Progenitor cell of endocrine pancreas (in vitro differentiated cells): ENCODE measurements at regions not wholly inside any gene's neighbourhood (a gene's known extent, or its start where the extent isn't known, plus 50 kb on each side); places are given as distances from the start of the nearest gene placed in this dataset.

Experiments
- DNase-seq: peaks from one replicate; pipeline ENCODE4 v3.0.0; 2021; ENCODE audit warnings: low spot score; ENCODE audit not compliant: unreplicated experiment
- H3K27ac Mint-ChIP-seq: 2 replicates; pipeline ENCODE4 v1.8.0; 2021; ENCODE audit warnings: mild to moderate bottlenecking, moderate library complexity, mixed read lengths
- H3K27me3 Mint-ChIP-seq: 2 replicates; pipeline ENCODE4 v1.8.0; 2021; ENCODE audit warnings: mixed read lengths
- H3K36me3 Mint-ChIP-seq: 2 replicates; pipeline ENCODE4 v1.8.0; 2022; ENCODE audit warnings: mixed read lengths; ENCODE audit not compliant: insufficient read depth
- H3K4me1 Mint-ChIP-seq: 2 replicates; pipeline ENCODE4 v1.8.0; 2021; ENCODE audit warnings: low read depth, mixed read lengths
- H3K4me3 Mint-ChIP-seq: 2 replicates; pipeline ENCODE4 v1.8.0; 2021; ENCODE audit warnings: low read depth, mild to moderate bottlenecking, moderate library complexity, mixed read lengths
- H3K9me3 Mint-ChIP-seq: 2 replicates; pipeline ENCODE4 v1.8.0; 2021; ENCODE audit warnings: low read depth, mixed read lengths
- TF ChIP-seq, protein P1 (sequence below): fragments of 200-600 bp; sonication (generic); IDR thresholded peaks from one replicate; pipeline ENCODE4 v1.5.0; 2021; ENCODE audit warnings: antibody characterized with exemption, mild to moderate bottlenecking; ENCODE audit not compliant: unreplicated experiment

GRCh38 chr3:176661432-176661964 is 535.8 kb downstream of the TBL1XR1 start:
- no peaks in the 10 kb centered on the region for H3K27me3 Mint-ChIP-seq
- no peaks in the 10 kb centered on the region for H3K9me3 Mint-ChIP-seq
- H3K4me1 Mint-ChIP-seq: peaks cover 17% of the 10 kb centered on the region
- no peak overlapping the region for H3K27ac Mint-ChIP-seq
- no peak for DNase-seq
- TF ChIP-seq, protein P1, sequence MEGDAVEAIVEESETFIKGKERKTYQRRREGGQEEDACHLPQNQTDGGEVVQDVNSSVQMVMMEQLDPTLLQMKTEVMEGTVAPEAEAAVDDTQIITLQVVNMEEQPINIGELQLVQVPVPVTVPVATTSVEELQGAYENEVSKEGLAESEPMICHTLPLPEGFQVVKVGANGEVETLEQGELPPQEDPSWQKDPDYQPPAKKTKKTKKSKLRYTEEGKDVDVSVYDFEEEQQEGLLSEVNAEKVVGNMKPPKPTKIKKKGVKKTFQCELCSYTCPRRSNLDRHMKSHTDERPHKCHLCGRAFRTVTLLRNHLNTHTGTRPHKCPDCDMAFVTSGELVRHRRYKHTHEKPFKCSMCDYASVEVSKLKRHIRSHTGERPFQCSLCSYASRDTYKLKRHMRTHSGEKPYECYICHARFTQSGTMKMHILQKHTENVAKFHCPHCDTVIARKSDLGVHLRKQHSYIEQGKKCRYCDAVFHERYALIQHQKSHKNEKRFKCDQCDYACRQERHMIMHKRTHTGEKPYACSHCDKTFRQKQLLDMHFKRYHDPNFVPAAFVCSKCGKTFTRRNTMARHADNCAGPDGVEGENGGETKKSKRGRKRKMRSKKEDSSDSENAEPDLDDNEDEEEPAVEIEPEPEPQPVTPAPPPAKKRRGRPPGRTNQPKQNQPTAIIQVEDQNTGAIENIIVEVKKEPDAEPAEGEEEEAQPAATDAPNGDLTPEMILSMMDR: no peak
- no peak overlapping the region for H3K4me3 Mint-ChIP-seq
- H3K36me3 Mint-ChIP-seq: no peaks in the 10 kb centered on the region

- DNase-seq: no peak
- H3K27ac Mint-ChIP-seq: no peak overlapping the region
- peaks cover 9% of the 10 kb centered on the region for H3K9me3 Mint-ChIP-seq
- H3K27me3 Mint-ChIP-seq: no peaks in the 10 kb centered on the region
- peaks cover 1% of the 10 kb centered on the region for H3K4me1 Mint-ChIP-seq
- H3K36me3 Mint-ChIP-seq: peaks cover 5% of the 10 kb centered on the region
- TF ChIP-seq, protein P1: no peak
- H3K4me3 Mint-ChIP-seq: no peak overlapping the region
Observed at GRCh38 chr3:176655404-176656094, 541.7 kb downstream of the TBL1XR1 start.

- DNase-seq: no peak
- H3K27me3 Mint-ChIP-seq: no peaks in the 10 kb centered on the region
- peaks cover 11% of the 10 kb centered on the region for H3K9me3 Mint-ChIP-seq
- H3K4me1 Mint-ChIP-seq: peaks cover 1% of the 10 kb centered on the region
- H3K36me3 Mint-ChIP-seq: peaks cover 5% of the 10 kb centered on the region
- TF ChIP-seq, protein P1: no peak
- H3K4me3 Mint-ChIP-seq: no peak overlapping the region
- H3K27ac Mint-ChIP-seq: no peak overlapping the region
Observed at GRCh38 chr3:176651622-176652021, 545.7 kb downstream of the TBL1XR1 start.

- peaks cover 1% of the 10 kb centered on the region for H3K4me1 Mint-ChIP-seq
- TF ChIP-seq, protein P1: peak; percentile 20
- no peak for DNase-seq
- peaks cover 5% of the 10 kb centered on the region for H3K36me3 Mint-ChIP-seq
- H3K9me3 Mint-ChIP-seq: peaks cover 11% of the 10 kb centered on the region
- no peak overlapping the region for H3K27ac Mint-ChIP-seq
- no peak overlapping the region for H3K4me3 Mint-ChIP-seq
- H3K27me3 Mint-ChIP-seq: no peaks in the 10 kb centered on the region
Observed at GRCh38 chr3:176650478-176650877, 546.8 kb downstream of the TBL1XR1 start.

GRCh38 chr3:176647987-176648386 is 549.3 kb downstream of the TBL1XR1 start:
- TF ChIP-seq, protein P1: no peak
- peaks cover 18% of the 10 kb centered on the region for H3K9me3 Mint-ChIP-seq
- no peak overlapping the region for H3K27ac Mint-ChIP-seq
- peaks cover 1% of the 10 kb centered on the region for H3K4me1 Mint-ChIP-seq
- DNase-seq: no peak
- H3K27me3 Mint-ChIP-seq: no peaks in the 10 kb centered on the region
- no peak overlapping the region for H3K4me3 Mint-ChIP-seq
- peaks cover 6% of the 10 kb centered on the region for H3K36me3 Mint-ChIP-seq
